A549 (cell line): ENCODE measurements at regions not wholly inside any gene's neighbourhood (a gene's known extent, or its start where the extent isn't known, plus 50 kb on each side); places are given as distances from the start of the nearest gene placed in this dataset.

Experiments
- KDM1A ChIP-seq: fragments of 200-600 bp; sonication (generic); IDR thresholded peaks from 2 replicates; pipeline ENCODE4 v1.6.1; 2016; ENCODE audit warnings: low read depth, mild to moderate bottlenecking
- RFX5 ChIP-seq: fragments of 450-650 bp; IDR thresholded peaks from 2 replicates; pipeline ENCODE4 v1.7.1; 2014; ENCODE audit warnings: antibody characterized with exemption, mild to moderate bottlenecking, moderate library complexity
- TF ChIP-seq, protein P1 (sequence below): fragments of >200 bp; sonication (Bioruptor Twin); formaldehyde crosslinking; IDR thresholded peaks from 3 replicates; pipeline ENCODE4 v1.5.1; 2016

DNA sequence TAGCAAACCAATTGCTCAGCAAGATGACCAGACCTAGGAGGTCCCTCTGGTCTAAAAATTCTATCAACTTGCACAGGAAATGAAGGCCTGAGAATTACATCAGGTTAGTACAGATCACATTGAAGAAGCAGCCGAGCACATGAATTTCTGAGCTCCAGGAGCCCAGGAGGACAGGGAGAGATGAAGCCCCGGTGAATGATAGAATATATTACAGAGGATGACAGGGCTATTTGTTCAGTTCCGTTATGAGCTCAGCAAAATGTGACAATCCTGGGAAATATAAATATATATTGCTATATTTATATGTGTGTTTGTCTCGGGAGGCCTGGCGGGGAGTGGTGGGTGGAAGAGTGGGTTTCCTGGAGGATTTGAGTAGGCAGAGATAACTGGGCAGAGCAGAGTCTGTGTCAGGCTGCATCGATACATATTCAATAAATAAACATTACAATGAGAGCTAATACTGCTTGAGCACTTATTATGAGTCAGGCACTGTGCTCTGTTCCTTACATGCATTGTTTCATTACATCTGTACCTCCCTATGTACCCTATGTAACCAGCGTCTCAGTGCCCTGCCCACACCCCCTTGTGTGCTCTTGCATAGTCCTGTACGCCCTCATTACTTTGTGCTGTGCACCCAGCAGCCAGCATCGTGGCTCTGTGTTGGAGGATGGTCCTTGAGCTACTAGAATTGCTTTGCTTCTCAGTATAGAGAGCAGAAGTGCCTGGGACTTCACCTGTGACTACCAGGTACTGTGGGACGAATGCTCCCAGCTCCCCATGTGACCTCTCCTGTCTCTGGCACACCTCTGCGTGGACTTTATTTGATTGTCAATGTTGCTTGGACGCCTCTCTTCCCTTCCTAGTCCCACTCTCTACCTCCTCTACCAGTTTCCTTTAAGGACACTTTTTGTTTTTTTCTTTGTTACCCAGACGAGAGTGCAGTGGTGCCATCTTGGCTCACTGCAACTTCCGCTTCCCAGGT is 58.1 kb upstream of the KLF9 start:
- no peak for TF ChIP-seq KDM1A
- TF ChIP-seq RFX5, result no peak
- TF ChIP-seq, protein P1, sequence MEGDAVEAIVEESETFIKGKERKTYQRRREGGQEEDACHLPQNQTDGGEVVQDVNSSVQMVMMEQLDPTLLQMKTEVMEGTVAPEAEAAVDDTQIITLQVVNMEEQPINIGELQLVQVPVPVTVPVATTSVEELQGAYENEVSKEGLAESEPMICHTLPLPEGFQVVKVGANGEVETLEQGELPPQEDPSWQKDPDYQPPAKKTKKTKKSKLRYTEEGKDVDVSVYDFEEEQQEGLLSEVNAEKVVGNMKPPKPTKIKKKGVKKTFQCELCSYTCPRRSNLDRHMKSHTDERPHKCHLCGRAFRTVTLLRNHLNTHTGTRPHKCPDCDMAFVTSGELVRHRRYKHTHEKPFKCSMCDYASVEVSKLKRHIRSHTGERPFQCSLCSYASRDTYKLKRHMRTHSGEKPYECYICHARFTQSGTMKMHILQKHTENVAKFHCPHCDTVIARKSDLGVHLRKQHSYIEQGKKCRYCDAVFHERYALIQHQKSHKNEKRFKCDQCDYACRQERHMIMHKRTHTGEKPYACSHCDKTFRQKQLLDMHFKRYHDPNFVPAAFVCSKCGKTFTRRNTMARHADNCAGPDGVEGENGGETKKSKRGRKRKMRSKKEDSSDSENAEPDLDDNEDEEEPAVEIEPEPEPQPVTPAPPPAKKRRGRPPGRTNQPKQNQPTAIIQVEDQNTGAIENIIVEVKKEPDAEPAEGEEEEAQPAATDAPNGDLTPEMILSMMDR, result no peak
